SK-N-DZ (cell line): ENCODE measurements at regions not wholly inside any gene's neighbourhood (a gene's known extent, or its start where the extent isn't known, plus 50 kb on each side); places are given as distances from the start of the nearest gene placed in this dataset.

Experiments used
- DNase-seq: peaks from one replicate; pipeline ENCODE4 v3.0.0-alpha.2; 2015; ENCODE audit warnings: low spot score

GRCh38 chr5:135702191-135702590 is 123.4 kb upstream of the CXCL14 start:
- no peak for DNase-seq

GRCh38 chr5:135700731-135701130 is 121.9 kb upstream of the CXCL14 start:
- no peak for DNase-seq

- DNase-seq, result no peak
Observed at GRCh38 chr5:135697959-135698345, 119.2 kb upstream of the CXCL14 start.

GRCh38 chr5:135697251-135697958 is 118.6 kb upstream of the CXCL14 start:
- no peak for DNase-seq

GRCh38 chr5:135696317-135696716 is 117.5 kb upstream of the CXCL14 start:
- no peak for DNase-seq

GRCh38 chr5:135695656-135696313 is 117.0 kb upstream of the CXCL14 start:
- DNase-seq, result no peak

GRCh38 chr5:135694906-135695305 is 116.1 kb upstream of the CXCL14 start:
- no peak for DNase-seq

- DNase-seq, result no peak
Observed at GRCh38 chr5:135694012-135694411, 115.2 kb upstream of the CXCL14 start.

- no peak for DNase-seq
Observed at GRCh38 chr5:135693371-135693955, 114.7 kb upstream of the CXCL14 start.

GRCh38 chr5:135691044-135691443 is 112.3 kb upstream of the CXCL14 start:
- no peak for DNase-seq

- no peak for DNase-seq
Observed at GRCh38 chr5:135690466-135690865, 111.7 kb upstream of the CXCL14 start.

GRCh38 chr5:135689506-135689905 is 110.7 kb upstream of the CXCL14 start:
- no peak for DNase-seq

- DNase-seq, result no peak
Observed at GRCh38 chr5:135688385-135688784, 109.6 kb upstream of the CXCL14 start.

- DNase-seq, result no peak
Observed at GRCh38 chr5:135683189-135683588, 104.4 kb upstream of the CXCL14 start.

- DNase-seq, result no peak
Observed at GRCh38 chr5:135680713-135681112, 101.9 kb upstream of the CXCL14 start.

- DNase-seq, result no peak
Observed at GRCh38 chr5:135678640-135679268, 100.0 kb upstream of the CXCL14 start.

GRCh38 chr5:135671966-135672365 is 93.2 kb upstream of the CXCL14 start:
- DNase-seq, result no peak

- no peak for DNase-seq
Observed at GRCh38 chr5:135671052-135671705, 92.4 kb upstream of the CXCL14 start.

- no peak for DNase-seq
Observed at GRCh38 chr5:135670588-135670987, 91.8 kb upstream of the CXCL14 start.

GRCh38 chr5:135669416-135669815 is 90.6 kb upstream of the CXCL14 start:
- DNase-seq, result no peak

GRCh38 chr5:135667673-135668072 is 88.9 kb upstream of the CXCL14 start:
- no peak for DNase-seq

GRCh38 chr5:135667204-135667603 is 88.4 kb upstream of the CXCL14 start:
- no peak for DNase-seq
